Mucosa of descending colon (tissue), 3 donors: ENCODE measurements at regions not wholly inside any gene's neighbourhood (a gene's known extent, or its start where the extent isn't known, plus 50 kb on each side); places are given as distances from the start of the nearest gene placed in this dataset.

ENCODE experiments used
- ATAC-seq: fragments of 200-7000 bp; cut with Tn5 transposase; one replicate; pipeline ENCODE4 v1.9.1; 2020; ENCODE audit warnings: mild to moderate bottlenecking, moderate library complexity
- DNase-seq, 3 donors: peaks; one replicate each; pipeline ENCODE4 v3.0.0-alpha.2; 2020
- H3K36me3 ChIP-seq: fragments of 200-600 bp; one replicate; pipeline ENCODE4 v1.8.0; 2021; ENCODE audit warnings: low read depth, mild to moderate bottlenecking
- H3K4me1 ChIP-seq: fragments of 200-600 bp; one replicate; pipeline ENCODE4 v1.8.0; 2021; ENCODE audit warnings: low read depth, mild to moderate bottlenecking
- H3K4me3 ChIP-seq: fragments of 200-600 bp; one replicate; pipeline ENCODE4 v1.8.0; 2021; ENCODE audit warnings: mild to moderate bottlenecking
- H3K9me3 ChIP-seq: fragments of 200-600 bp; one replicate; pipeline ENCODE4 v1.8.0; 2021; ENCODE audit warnings: mild to moderate bottlenecking
- CTCF ChIP-seq: fragments of 200-600 bp; IDR thresholded peaks from one replicate; pipeline ENCODE4 v1.8.0; 2022; ENCODE audit warnings: antibody characterized with exemption, mild to moderate bottlenecking
- intact Hi-C, 2 donors: fragments of 100-400 bp; cut with DNase I in 1 of 2; cut with micrococcal nuclease in 1 of 2; formaldehyde crosslinking; loops; one replicate each; pipeline versions ENCODE4 v1.11.0 to v1.11.1; 2022; cut with DNase I, micrococcal nuclease
- donor health status: DM: no; HTN: no; CAD: no; lungs with moderate emphysema.
- donor health status: DM: no; HTN: no; CAD: no.
- donor health status: DM: no; HTN: yes; CAD: no.

GRCh38 chr7:46450425-46450824 is 529.4 kb upstream of the IGFBP3 start:
- H3K4me3 ChIP-seq: no peak overlapping the region
- H3K9me3 ChIP-seq: no peaks in the 10 kb centered on the region
- no peak for TF ChIP-seq CTCF
- DNase-seq (no peak), ATAC-seq (no peak)
- H3K4me1 ChIP-seq: no peaks in the 10 kb centered on the region
- intact Hi-C loops: no loop called here
- no peaks in the 10 kb centered on the region for H3K36me3 ChIP-seq

GRCh38 chr7:46449743-46450142 is 528.7 kb upstream of the IGFBP3 start:
- H3K4me1 ChIP-seq: no peaks in the 10 kb centered on the region
- no peak for TF ChIP-seq CTCF
- DNase-seq: no peak

DNA sequence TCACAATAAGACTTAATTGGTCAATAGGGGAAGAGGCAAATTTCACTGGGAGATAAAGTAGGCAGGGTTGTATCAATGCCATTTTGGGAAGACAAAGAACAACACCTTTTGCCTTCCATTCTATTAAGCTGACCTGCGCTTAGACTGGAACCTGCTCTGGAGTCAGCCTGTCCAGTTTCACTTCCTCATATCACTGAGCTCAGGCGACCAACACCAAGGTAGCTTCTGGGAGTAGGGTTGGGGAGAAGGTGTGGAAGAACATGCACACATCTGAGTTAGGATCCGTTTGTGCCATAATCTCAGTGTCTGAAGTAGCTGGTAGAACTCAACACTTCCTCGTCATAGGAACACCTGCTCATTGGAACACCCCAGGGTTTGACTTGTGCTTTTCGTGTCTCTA is 527.4 kb upstream of the IGFBP3 start:
- Histone ChIP-seq H3K9me3 (peaks cover 2% of the 10 kb centered on the region), H3K4me1 (no peaks in the 10 kb centered on the region), H3K36me3 (no peaks in the 10 kb centered on the region), H3K4me3 (no peak overlapping the region)
- ATAC-seq: no peak
- TF ChIP-seq CTCF: no peak
- DNase-seq: no peak
- intact Hi-C loops: no loop called here

More at GRCh38 chr7:46449743-46450142, 528.7 kb upstream of the IGFBP3 start:
- H3K9me3 ChIP-seq: no peaks in the 10 kb centered on the region
- no peak for ATAC-seq
- H3K36me3 ChIP-seq: no peaks in the 10 kb centered on the region
- no peak overlapping the region for H3K4me3 ChIP-seq
- intact Hi-C loops: no loop called here

GRCh38 chr7:46446151-46446550 is 525.1 kb upstream of the IGFBP3 start:
- no peak for TF ChIP-seq CTCF
- no peaks in the 10 kb centered on the region for H3K4me1 ChIP-seq
- H3K4me3 ChIP-seq: no peak overlapping the region
- no peaks in the 10 kb centered on the region for H3K36me3 ChIP-seq
- intact Hi-C loops: no loop called here
- peaks cover 2% of the 10 kb centered on the region for H3K9me3 ChIP-seq
- DNase-seq: no peak
- no peak for ATAC-seq

DNA sequence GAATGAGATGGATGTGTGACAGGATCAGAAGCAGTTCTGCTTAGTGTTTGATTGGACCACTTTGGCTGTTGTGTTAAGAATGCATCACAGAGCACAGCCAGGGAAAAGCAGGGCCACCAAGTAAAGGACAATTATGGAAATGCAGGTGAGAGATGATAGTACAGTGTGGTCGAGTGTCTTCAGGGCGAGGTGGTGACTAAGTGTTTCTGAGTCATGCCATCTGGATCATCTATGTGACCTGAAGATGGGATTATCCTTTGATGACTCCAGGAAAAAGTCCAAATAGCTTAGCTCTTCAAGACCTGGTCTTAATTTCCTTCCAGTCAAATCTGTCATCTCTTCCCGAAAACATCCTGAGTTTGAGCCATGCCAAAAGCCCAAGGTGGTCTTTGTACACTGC is 523.2 kb upstream of the IGFBP3 start:
- intact Hi-C loops: no loop called here
- DNase-seq (no peak), ATAC-seq (no peak)
- H3K4me3 ChIP-seq: no peak overlapping the region
- no peaks in the 10 kb centered on the region for H3K4me1 ChIP-seq
- TF ChIP-seq CTCF: no peak
- H3K9me3 ChIP-seq: peaks cover 2% of the 10 kb centered on the region
- no peaks in the 10 kb centered on the region for H3K36me3 ChIP-seq

GRCh38 chr7:46440186-46440585 is 519.1 kb upstream of the IGFBP3 start:
- no peaks in the 10 kb centered on the region for H3K36me3 ChIP-seq
- DNase-seq (no peak), ATAC-seq (no peak)
- intact Hi-C loops: no loop called here
- no peak overlapping the region for H3K4me3 ChIP-seq
- no peak for TF ChIP-seq CTCF
- H3K4me1 ChIP-seq: no peaks in the 10 kb centered on the region
- peaks cover 4% of the 10 kb centered on the region for H3K9me3 ChIP-seq
